Hematopoietic multipotent progenitor cell treated with erythropoietin and hydrocortisone succinate and interleukin-3 and kit ligand, for 4 days (in vitro differentiated cells): ENCODE measurements at regions not wholly inside any gene's neighbourhood (a gene's known extent, or its start where the extent isn't known, plus 50 kb on each side); places are given as distances from the start of the nearest gene placed in this dataset.
A peak's percentile ranks its signal among the peaks of the same experiment; 100 is the strongest.
"Not testable (repeated sequence)": the region's sequence is repeated elsewhere in the genome, so short reads cannot be mapped to it uniquely, and the experiment has no call there.

Experiments
- DNase-seq: peaks from one replicate; pipeline ENCODE4 v3.0.0-alpha.2; 2015

DNA sequence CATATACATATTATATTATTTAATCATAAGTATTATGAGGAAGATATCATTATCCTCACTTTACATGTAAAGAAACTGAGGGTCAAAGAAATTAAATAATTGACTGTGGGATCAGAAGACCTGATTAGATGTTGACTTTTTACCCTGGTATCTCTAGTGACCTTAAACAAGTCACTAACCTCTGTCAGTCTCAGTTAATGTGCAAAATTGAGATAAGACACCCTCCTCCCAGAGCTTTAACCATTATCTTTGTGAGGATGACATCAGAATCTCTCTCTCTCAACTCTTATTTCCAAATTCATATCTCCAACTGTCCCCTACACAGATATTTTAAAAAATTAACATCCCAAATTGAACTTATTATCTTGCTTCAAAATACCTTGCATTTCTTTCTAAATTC lies 177.8 kb downstream of the KLHL28 start:
- DNase-seq, result peak; percentile 72

- DNase-seq, result peak; percentile 30
Measured at GRCh38 chr14:44782775-44783238, 178.9 kb downstream of the KLHL28 start.

GRCh38 chr14:44780989-44781388 lies 180.8 kb downstream of the KLHL28 start:
- no peak for DNase-seq

- DNase-seq, result no peak
Measured at GRCh38 chr14:44778604-44779003, 183.1 kb downstream of the KLHL28 start.

DNA sequence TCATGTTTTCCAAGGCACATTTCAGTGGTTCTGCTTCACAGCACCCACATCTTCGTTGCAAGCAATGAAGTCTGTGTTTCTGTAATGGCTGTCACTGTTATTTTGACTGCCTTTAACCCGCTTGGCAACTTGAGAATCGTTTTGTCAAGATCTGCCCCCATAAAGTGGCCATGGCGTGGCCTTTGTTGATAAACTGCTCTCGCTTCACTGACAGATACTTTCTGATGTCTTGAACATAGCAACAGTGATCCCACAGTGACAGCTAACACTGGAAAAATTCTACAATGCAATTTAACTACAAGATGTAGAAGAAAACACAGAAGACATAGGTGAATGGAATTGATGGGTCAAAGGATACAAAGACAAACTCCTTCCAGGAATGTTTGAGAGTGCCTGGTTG lies 184.2 kb downstream of the KLHL28 start:
- DNase-seq, result no peak

DNA sequence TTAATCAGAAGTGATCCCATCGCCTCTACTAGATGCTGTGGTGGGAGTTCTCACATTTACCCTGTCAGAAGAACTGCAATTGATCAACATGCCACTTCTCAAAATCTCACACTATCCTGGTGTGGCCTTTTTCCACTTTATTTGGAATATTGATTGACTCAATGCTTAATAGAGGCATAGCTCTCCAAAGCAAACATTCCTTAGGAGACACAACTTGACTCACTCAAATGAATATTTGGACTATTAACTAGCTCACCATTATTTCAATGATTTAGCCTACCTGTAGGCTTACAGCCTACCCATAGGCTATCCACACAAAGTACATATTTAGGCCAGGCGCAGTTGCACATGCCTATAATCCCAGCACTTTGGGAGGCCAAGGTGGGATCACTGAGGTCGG lies 186.5 kb downstream of the KLHL28 start:
- DNase-seq, result no peak

- no peak for DNase-seq
Measured at GRCh38 chr14:44774396-44774795, 187.4 kb downstream of the KLHL28 start.

DNA sequence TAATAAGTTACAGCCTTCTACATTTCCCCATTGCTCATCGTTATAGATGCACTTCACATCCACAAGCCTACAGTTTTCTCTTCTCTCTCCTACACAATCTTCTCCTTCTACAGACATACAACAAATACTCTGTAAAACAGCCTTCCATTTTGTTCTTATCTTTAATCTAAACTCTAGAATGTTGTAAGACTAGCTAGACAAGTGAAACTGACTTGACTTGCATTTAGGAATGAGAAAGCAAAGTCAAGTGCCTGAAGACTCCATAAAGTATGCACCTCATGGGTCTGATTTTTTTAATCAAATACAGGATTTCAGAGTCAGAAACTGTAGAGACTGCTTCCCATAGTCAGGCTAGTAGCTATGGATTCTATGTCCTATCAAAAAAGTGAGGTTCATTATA lies 190.3 kb downstream of the KLHL28 start:
- no peak for DNase-seq

DNA sequence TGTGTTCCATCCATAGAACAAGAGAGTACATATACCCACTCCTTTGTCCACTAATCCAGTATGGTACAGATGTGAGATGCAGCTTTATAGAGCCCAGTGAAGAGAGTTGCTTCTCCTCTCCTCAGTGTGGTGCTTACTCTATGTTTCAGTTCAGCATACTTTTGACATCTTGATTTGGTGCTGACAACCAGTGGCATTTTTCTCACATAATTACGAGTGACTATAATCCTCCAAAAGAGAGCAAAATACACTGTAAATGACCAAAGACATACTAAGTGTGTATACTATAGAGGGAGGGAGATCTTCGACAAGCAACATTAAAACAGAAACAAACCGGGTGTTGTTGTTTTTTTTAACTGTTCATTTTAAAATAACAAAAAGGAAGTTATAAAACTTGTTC lies 191.5 kb downstream of the KLHL28 start:
- no peak for DNase-seq

DNA sequence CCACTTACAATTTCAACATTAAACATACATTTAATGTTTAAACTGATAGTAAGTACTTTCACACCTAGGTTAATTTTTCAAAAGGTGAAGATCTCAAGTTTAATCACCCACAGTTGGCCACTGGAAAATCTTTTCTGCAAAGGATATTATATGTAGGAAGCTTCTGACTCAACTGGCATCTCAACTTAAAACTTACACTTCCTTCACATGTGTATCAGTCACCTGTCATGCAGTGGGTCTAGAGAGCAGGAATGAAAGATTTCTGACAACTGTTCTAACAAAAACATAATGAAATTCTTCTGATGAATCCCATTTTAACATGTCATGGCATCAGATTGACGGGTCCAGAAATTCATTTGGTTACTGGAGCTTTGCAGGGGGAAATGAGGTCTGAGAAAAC lies 192.8 kb downstream of the KLHL28 start:
- no peak for DNase-seq

DNA sequence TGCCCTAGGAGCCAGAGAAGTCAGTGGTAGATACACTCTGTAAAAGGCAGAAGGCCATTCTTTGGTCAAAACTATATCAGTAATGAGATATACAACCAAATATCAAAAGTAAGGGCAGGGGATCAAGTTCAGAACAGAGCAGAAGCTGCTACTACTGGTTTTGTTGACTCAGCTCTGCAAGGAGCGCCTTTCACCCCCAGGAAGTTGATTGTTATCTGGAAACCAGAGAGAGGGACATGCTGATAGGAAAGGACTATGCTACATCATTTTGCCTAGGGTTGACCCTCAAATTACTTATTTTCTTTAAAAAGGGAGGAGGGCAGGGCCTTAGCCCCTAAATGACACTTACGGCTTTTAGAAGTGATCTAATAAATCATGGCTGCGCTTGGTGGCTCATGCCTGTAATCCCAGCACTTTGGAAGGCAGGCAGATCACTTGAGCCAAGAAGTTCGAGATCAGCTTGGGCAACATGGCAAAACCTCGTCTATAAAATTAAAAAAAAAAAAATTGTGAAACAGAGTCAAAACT lies 194.0 kb downstream of the KLHL28 start:
- DNase-seq, result peak; percentile 9

GRCh38 chr14:44766285-44766684 lies 195.5 kb downstream of the KLHL28 start:
- no peak for DNase-seq

- no peak for DNase-seq
Measured at GRCh38 chr14:44763356-44763755, 198.4 kb downstream of the KLHL28 start.

GRCh38 chr14:44759277-44759676 lies 202.5 kb downstream of the KLHL28 start:
- no peak for DNase-seq

- DNase-seq, result no peak
Measured at GRCh38 chr14:44756554-44756953, 205.2 kb downstream of the KLHL28 start.

GRCh38 chr14:44745371-44745770 lies 216.4 kb downstream of the KLHL28 start:
- DNase-seq, result no peak

GRCh38 chr14:44742202-44742601 lies 219.5 kb downstream of the KLHL28 start:
- no peak for DNase-seq

DNA sequence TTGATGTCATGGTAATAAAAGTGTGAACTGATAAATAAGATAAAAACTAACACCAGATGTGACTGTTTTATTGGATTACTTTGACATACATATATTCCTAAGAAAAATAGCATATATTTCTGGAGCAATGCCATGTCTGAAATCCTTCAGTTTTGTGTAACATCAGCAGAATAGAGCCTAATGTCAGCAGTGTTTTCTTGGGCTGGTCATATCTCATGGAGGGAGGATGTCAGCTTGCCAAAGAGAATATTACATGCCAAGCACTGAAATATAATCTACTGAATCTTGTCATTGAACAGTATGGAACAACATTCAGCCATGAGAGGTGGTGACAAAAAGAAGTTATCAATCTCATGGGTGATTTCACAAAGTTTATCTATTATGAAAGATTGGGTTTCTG lies 220.3 kb downstream of the KLHL28 start:
- no peak for DNase-seq

DNA sequence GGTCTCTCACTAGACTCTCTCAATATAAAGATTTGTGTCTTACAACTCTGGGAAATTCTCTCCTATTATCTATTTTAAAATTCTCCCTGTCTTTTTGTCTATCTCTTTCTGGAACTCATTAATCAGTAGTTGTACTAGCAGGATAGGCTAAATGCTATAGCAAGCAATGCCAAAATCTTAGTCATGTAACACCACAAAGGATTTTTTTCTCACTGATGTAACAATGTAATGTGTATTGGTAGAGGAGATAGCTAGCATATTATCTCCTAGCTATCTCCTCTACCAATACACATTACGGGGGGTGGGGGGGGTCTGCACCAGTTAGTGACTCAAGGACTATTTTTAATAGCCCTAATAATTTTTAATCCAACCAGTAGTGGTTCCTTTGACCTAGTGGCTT lies 225.4 kb downstream of the KLHL28 start:
- DNase-seq, result no peak

GRCh38 chr14:44732144-44732543 lies 225.1 kb upstream of the FSCB start:
- DNase-seq, result no peak

- DNase-seq, result no peak
Measured at GRCh38 chr14:44730860-44731259, 223.8 kb upstream of the FSCB start.

GRCh38 chr14:44721395-44721794 lies 214.3 kb upstream of the FSCB start:
- DNase-seq, result not testable (repeated sequence)

DNA sequence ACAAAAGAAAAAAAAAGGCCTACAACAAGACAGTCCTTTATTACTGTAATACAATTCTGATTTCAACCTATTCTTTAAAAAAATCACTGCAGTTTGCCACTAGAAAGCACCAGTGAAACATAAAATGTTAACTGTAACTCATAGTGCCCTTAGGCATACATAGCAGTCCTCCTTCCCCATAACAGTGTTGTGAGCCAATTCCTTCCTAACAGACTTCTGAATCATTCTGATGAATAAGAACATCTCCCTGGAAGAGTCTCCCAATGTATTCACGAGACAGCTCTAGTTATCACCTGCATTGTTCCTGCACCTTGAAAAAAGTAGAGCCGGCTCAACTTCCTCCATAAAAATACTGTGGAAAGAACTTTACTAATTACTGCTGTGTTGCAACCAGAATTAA lies 213.6 kb upstream of the FSCB start:
- no peak for DNase-seq

DNA sequence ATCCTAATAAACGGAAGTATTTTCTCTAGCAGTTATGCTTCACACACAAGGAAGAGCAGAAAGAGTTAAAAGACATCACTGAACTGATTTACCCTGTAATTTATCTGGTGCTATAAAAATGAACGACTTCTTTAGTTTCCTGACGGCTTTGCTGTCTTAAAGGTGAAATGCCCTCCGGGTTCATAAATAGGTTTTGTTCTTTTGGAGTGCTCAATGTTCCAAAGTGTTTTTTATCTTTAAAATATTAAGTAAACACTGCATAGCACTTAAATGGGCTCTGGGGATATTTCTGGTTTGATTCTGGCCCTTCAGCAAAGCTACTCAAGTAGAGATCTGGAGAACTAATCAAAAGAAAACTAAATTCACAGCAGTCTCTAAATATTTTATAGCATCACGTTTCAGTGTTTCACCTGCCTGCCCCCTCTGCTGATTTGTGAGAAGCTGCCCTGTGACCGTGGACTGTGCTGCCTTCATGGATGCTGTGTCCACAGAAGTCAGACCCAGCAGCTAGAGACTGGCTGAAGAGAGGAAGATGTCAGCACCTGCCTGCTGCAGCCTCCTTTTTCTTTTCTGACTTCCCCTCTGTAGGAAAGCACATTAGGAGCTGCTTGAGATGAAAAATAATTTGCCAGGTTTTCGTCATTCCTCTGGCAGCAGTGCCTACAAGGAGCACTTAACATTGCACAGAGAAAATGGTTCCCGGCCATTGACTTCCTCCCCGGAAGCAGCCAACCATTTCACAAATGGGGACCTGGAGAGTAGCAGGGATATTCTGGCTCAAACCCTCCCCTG lies 205.1 kb upstream of the FSCB start:
- no peak for DNase-seq
